ENCODE measurements at regions not wholly inside any gene's neighbourhood (a gene's known extent, or its start where the extent isn't known, plus 50 kb on each side); places are given as distances from the start of the nearest gene placed in this dataset.
"Not testable (repeated sequence)": the region's sequence is repeated elsewhere in the genome, so short reads cannot be mapped to it uniquely, and the experiment has no call there.

DNA sequence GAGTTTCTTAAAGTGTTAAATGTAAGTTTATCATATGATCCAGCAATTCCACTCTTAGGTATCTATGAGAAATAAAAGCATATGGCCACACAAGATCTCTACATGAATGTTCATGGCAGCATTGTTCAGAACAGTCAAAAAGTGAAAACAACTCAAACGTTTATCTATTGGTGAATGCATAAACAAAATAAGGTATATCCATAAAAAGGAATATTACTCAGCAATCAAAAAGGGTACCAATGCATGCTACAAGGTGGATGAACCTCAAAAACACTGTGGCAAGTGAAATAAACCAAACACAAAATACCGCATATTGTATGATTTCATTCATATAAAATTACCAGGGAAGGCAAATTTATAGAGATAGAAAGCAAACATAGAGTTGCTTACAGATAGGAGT, 337.6 kb downstream of the PIK3C3 start:
- DNase-seq, result no peak
- intact Hi-C loops (cut with DNase I), result no loop called here

GRCh38 chr18:42296192-42296591, 341.2 kb downstream of the PIK3C3 start:
- intact Hi-C loops (cut with DNase I), result loop anchor here (5.0 kb wide), 1 partner anchor 971 kb away; no protein-coding TSS in a partner anchor
- no peak for DNase-seq

- intact Hi-C loops (cut with DNase I), result loop anchor here (5.0 kb wide), 1 partner anchor 971 kb away; no protein-coding TSS in a partner anchor
- DNase-seq, result no peak
Observed at GRCh38 chr18:42296723-42297122, 341.7 kb downstream of the PIK3C3 start.

GRCh38 chr18:42298759-42299675, 344.0 kb downstream of the PIK3C3 start:
- intact Hi-C loops (cut with DNase I), result loop anchor here (5.0 kb wide), 1 partner anchor 968 kb away; no protein-coding TSS in a partner anchor
- DNase-seq, result peak; percentile 71 to 98 (median 90)

DNA sequence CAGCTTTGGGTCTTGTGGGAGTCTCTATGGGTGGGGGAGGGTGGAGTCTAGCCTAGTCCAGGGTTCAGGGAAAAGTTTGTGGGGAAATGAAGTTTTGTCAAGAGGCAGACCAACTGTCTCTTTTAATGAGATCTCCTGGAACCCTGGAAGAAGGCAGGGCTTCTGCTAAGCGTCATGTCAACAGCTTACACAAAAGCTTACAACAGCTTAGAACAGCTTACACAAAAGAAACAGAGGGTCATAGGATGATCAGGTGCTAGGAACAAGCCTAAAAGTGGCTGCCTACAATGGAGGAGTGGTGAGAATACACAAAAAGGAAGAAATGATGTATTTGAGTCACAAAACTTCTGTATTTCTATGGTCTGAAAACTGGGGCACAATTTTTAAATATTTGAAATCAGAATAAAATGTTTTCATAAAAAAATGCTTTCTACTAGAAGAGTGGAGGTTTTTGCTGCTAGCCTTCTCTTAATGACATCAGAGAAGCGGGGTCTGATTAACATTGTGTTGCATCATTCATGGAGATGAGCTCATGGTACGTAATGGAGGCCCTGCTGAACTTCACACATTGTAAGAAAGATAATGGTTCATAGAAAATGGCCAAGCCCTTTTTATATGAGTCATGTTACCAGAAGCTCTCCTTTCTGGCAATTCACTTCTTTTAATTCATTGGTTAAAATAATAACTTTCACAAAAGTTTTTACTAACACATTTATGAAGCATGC, 351.0 kb downstream of the PIK3C3 start:
- DNase-seq, result no peak
- intact Hi-C loops (cut with DNase I), result no loop called here

DNA sequence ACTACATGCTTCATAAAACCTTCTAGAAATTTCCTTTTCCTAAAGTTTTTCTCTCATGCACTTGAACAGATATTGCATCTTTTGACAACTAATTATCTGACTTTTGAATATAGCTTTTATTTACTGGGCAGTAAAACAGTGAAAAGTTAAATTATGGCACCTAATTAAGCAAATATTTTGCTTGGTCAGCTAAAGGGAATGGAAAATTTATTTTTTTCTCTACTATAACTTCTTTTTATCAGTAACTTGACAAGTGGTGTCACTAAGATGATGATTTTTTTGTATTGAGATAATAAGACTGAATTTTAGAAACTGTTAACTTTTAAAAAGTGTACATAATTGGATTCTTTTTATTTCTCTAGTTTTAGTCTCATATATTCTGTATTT, 351.6 kb downstream of the PIK3C3 start:
- intact Hi-C loops (cut with DNase I), result no loop called here
- DNase-seq, result no peak

DNA sequence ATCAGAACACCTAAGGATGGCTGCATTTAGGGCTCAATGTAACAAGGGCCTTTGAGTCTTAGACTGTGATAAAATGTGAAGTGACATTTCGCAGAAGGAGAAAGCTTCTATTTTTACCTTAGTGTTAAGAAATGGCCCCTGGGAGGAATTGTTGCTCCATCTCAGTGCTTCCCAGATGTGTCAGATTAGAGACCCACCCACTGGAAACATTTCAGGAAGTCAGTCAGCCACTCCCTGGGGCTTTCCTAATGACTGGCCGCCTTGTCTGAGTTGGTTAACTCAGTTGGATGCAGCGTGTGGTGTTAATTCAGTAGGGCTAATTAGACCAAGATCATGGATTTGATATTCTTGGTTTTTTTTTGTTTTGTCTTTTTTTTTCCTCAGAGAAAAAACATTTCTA, 355.9 kb downstream of the PIK3C3 start:
- no peak for DNase-seq
- intact Hi-C loops (cut with DNase I), result no loop called here

GRCh38 chr18:42326752-42327151, 371.7 kb downstream of the PIK3C3 start:
- no peak for DNase-seq
- intact Hi-C loops (cut with DNase I), result no loop called here

DNA sequence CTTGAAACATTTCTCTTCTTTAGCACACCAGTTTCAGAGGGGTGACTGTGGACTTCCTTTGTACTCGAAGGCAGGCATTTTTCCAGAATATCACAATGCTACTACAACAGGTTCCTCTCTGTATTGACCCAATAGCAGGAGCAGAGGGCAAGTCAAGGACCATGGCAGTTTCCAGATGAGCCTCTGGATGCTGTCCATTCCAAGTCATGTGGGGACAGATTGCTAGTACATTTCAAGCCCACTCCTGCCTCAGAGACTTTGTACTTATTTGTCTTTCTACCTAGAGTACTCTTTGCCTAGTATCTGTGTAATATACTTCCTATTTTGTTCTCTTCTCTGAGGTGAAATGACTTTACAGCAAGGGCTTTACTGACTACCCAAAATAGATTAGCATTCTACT, 373.9 kb downstream of the PIK3C3 start:
- intact Hi-C loops (cut with DNase I), result no loop called here
- DNase-seq, result no peak

- intact Hi-C loops (cut with DNase I), result loop anchor here (10.0 kb wide), 1 partner anchor 45 kb away; no protein-coding TSS in a partner anchor
- no peak for DNase-seq
Observed at GRCh38 chr18:42330296-42330695, 375.3 kb downstream of the PIK3C3 start.

DNA sequence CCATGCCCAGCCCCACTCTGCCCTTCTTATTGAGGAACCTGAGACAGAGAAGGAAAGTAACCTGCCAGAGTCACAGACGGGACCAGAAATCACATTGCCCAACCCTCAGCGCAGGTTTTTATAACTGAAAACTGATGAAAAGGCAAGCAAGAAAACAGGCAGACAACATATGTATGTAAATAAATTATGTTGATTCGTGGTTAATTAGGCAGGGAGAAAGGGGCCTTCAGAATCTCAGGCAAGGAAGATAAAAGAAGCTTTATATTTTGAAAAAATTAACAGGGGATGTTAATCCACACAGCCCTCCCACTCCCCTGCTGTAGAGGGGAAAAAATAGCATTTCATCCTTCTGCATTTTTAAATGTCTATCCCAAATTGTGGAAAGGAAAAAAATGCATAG, 378.5 kb downstream of the PIK3C3 start:
- intact Hi-C loops (cut with DNase I), result loop anchor here (10.0 kb wide), 1 partner anchor 49 kb away; no protein-coding TSS in a partner anchor
- no peak for DNase-seq

DNA sequence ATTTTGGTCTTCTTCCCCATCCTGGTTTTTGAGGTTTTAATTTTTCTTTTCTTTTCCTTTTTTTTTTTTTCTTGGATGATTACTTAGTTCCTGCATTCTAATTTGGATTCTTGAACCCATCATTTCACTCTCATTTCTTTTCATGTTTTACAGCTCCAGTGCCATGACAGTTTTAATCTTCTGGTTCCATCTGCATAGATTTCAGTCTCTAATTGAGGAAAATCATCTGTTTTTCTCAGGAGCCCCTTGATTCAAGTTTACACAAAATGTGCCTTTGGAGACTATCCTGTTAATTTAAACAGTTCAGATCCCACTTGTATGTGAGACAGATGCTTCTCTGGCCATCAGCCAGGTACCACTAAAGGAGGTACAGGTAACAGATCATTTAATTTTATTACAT, 379.9 kb downstream of the PIK3C3 start:
- no peak for DNase-seq
- intact Hi-C loops (cut with DNase I), result loop anchor here (10.0 kb wide), 1 partner anchor 50 kb away; no protein-coding TSS in a partner anchor

DNA sequence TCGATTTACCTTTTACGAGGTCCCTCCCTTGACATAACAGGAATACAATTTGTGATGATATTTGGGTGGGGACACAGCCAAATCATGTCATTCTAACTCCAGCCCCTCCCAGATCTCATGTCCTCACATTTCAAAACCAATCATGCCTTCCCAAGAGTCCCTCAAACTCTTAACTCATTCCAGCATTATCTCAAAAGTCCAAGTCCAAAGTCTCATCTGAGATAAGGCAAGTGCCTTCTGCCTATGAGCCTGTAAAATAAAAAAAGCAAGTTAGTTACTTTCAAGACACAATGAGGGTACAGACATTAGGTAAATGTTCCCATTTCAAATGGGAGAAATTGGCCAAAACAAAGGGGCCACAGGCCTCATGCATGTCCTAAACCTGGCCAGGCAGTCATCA, 381.1 kb downstream of the PIK3C3 start:
- no peak for DNase-seq
- intact Hi-C loops (cut with DNase I), result loop anchor here (10.0 kb wide), 1 partner anchor 51 kb away; no protein-coding TSS in a partner anchor

GRCh38 chr18:42337337-42337736, 382.3 kb downstream of the PIK3C3 start:
- intact Hi-C loops (cut with DNase I), result loop anchor here (10.0 kb wide), 1 partner anchor 53 kb away; no protein-coding TSS in a partner anchor
- DNase-seq, result not testable (repeated sequence)

GRCh38 chr18:42338683-42339082, 383.6 kb downstream of the PIK3C3 start:
- no peak for DNase-seq
- intact Hi-C loops (cut with DNase I), result loop anchor here (10.0 kb wide), 1 partner anchor 54 kb away; no protein-coding TSS in a partner anchor

- DNase-seq, result peak in 2 of 42 donors; percentile 6 to 10
- intact Hi-C loops (cut with DNase I), result loop anchor here (10.0 kb wide), 1 partner anchor 55 kb away; no protein-coding TSS in a partner anchor
Observed at GRCh38 chr18:42339372-42339771, 384.3 kb downstream of the PIK3C3 start.

DNA sequence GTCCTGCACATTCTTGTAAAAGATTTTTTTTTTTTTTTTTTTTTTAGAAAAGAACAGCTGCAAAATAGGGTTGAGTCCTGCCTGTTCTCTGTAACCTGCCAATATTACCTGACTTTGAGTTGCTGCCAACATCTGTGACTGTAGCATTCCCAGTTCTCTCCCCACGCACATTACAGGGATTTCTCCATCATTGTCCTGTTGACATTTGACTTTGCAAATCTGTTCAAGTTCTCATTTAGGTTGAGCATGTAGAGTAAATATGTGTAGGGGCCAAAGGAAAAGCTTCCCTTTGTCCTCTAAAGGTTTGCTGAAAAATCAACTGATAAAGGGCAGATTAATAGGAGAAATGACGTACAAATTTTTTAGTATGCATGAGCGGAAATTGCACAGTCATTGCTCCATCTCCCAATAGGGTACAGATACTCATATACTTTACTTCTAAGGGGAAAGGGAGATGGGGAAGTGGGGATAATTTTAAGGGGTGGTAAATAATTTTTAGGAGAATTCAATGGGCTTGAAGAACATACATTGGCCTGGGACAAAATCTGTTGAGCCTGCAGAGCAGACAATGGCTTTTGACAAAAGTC, 385.5 kb downstream of the PIK3C3 start:
- no peak for DNase-seq
- intact Hi-C loops (cut with DNase I), result no loop called here

GRCh38 chr18:42341423-42341822, 386.4 kb downstream of the PIK3C3 start:
- DNase-seq, result no peak
- intact Hi-C loops (cut with DNase I), result no loop called here

DNA sequence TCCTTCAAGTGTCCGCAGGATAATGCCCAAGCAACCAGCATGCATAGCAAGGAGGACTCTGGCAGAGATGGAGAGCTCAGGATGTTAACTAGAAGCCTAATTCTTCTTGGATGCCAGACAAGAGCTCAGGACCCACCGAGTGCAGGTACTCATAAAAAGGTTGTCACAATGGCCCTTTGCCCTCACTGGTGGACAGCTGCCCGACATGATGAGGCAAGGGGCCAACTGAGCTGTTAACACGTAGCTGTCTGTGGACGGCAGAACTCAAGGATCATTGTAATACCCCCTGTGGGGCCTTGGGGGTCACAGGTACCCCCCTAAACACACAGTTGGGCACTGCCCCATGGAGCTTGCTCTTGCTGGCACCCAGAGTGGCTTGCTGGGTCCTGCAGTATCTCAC, 393.7 kb downstream of the PIK3C3 start:
- intact Hi-C loops (cut with DNase I), result no loop called here
- DNase-seq, result no peak

All from head of caudate nucleus (tissue), 42 donors.